ENCODE measurements at regions not wholly inside any gene's neighbourhood (a gene's known extent, or its start where the extent isn't known, plus 50 kb on each side); places are given as distances from the start of the nearest gene placed in this dataset.

DNA sequence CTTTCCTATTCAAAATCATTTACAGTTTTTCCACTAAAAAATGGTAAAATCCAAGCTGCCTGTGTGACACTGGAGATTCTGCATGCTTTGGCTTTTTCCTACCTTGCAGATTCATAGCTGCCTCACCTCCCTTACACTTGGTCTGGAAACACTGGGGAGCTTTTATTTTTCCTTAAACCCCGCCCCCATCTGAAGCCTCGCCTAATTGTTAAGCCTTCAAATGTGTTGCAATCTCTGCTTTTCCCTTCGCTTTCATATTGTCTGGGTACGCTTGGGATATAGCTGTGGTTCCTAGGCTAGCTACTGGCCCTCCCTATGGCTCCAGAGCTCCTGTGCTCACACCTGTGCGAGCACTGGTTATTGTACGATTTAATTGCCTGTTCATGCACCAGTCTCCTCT lies 942.4 kb upstream of the GYPC start:
- no peak for FAIRE-seq
- no TSS peak for BruUV-seq (replicated peaks)
- Histone ChIP-seq H4K20me1 (ENCODE audit: insufficient read depth, low read length) (no peaks in the 10 kb centered on the region), H3K27ac (ENCODE audit: extremely low read length, insufficient read depth, low read length) (no peak overlapping the region), H3K9me3 (ENCODE audit: low read length) (peaks cover 35% of the 10 kb centered on the region), H3K4me3 (replicated peaks in 1 of 3; ENCODE audit: insufficient read depth in 1 of 3, low read depth in 2 of 3, low read length in 3 of 3) (no peak overlapping the region), H3K9ac (ENCODE audit: insufficient read depth, low read depth, low read length) (no peak overlapping the region), H3K27me3 (ENCODE audit: control insufficient read depth in 1 of 2, insufficient read depth in 2 of 2, low read length in 2 of 2) (no peaks in the 10 kb centered on the region), H3K36me3 (replicated peaks in 1 of 2; ENCODE audit: control insufficient read depth in 1 of 2, insufficient read depth in 2 of 2, low read length in 2 of 2) (no peaks in the 10 kb centered on the region), H3K79me2 (ENCODE audit: insufficient read depth, low read length) (no peaks in the 10 kb centered on the region), H2AFZ (ENCODE audit: low read length) (no peak overlapping the region), H3K4me1 (ENCODE audit: insufficient read depth, low read length) (no peaks in the 10 kb centered on the region), H3K4me2 (ENCODE audit: low read depth, low read length) (no peak overlapping the region)
- DNase-seq (ENCODE audit: low spot score): no peak
- POLR2A ChIA-PET: no interaction called here
- no peak for ATAC-seq
- CTCF ChIA-PET (ENCODE audit: low intra/inter-chr PET ratio, low total read pairs): no interaction called here
- intact Hi-C loops (cut with micrococcal nuclease; ENCODE audit: unreplicated experiment): no loop called here
- in situ Hi-C loops (cut with HindIII; ENCODE audit: extremely low pct_ligation_motif_present, low pct_unique_long_range_greater_than_20kb): no loop called here
- TF ChIP-seq SRSF1 (optimal IDR thresholded peaks at IDR 0.05; ENCODE audit: low read depth, low read length) (no peak), ZNF383 (CRISPR knock-in tag; IDR thresholded peaks at IDR 0.05; ENCODE audit: borderline replicate concordance) (no peak), XRCC5 (optimal IDR thresholded peaks at IDR 0.05; ENCODE audit: low read length) (no peak), BHLHE40 (IDR thresholded peaks at IDR 0.05; ENCODE audit: low read length) (no peak), ZNF224 (CRISPR knock-in tag; IDR thresholded peaks at IDR 0.05) (no peak), THYN1 (CRISPR knock-in tag; IDR thresholded peaks at IDR 0.05; ENCODE audit: borderline replicate concordance, low read depth) (no peak), KMT2B (CRISPR knock-in tag; IDR thresholded peaks at IDR 0.05) (no peak), ZFP1 (CRISPR knock-in tag; IDR thresholded peaks at IDR 0.05) (no peak), ZFP90 (CRISPR knock-in tag; IDR thresholded peaks at IDR 0.05; ENCODE audit: borderline replicate concordance) (no peak), PAX8 (CRISPR knock-in tag; IDR thresholded peaks at IDR 0.05; ENCODE audit: borderline replicate concordance) (no peak), NCOA2 (CRISPR knock-in tag; IDR thresholded peaks at IDR 0.05) (no peak), YY1 (IDR thresholded peaks at IDR 0.05; ENCODE audit: insufficient read depth, insufficient replicate concordance, low read depth, low read length) (no peak), ZBTB42 (CRISPR knock-in tag; IDR thresholded peaks at IDR 0.05) (no peak), ZSCAN30 (CRISPR knock-in tag; IDR thresholded peaks at IDR 0.05) (no peak), ZBTB1 (CRISPR knock-in tag; IDR thresholded peaks at IDR 0.05; ENCODE audit: borderline replicate concordance) (no peak), TEAD2 (CRISPR knock-in tag; IDR thresholded peaks at IDR 0.05) (no peak), MEIS1 (CRISPR knock-in tag; IDR thresholded peaks at IDR 0.05; ENCODE audit: borderline replicate concordance) (no peak)
- TF ChIP-seq, protein P1, sequence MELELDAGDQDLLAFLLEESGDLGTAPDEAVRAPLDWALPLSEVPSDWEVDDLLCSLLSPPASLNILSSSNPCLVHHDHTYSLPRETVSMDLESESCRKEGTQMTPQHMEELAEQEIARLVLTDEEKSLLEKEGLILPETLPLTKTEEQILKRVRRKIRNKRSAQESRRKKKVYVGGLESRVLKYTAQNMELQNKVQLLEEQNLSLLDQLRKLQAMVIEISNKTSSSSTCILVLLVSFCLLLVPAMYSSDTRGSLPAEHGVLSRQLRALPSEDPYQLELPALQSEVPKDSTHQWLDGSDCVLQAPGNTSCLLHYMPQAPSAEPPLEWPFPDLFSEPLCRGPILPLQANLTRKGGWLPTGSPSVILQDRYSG (CRISPR knock-in tag; IDR thresholded peaks at IDR 0.05): no peak
- TF ChIP-seq, protein P2, sequence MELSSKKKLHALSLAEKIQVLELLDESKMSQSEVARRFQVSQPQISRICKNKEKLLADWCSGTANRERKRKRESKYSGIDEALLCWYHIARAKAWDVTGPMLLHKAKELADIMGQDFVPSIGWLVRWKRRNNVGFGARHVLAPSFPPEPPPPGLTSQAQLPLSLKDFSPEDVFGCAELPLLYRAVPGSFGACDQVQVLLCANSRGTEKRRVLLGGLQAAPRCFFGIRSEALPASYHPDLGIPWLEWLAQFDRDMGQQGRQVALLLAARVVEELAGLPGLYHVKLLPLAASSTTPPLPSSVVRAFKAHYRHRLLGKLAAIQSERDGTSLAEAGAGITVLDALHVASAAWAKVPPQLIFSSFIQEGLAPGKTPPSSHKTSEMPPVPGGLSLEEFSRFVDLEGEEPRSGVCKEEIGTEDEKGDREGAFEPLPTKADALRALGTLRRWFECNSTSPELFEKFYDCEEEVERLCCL (CRISPR knock-in tag; IDR thresholded peaks at IDR 0.05; ENCODE audit: borderline replicate concordance): no peak
- TF ChIP-seq, protein P3, sequence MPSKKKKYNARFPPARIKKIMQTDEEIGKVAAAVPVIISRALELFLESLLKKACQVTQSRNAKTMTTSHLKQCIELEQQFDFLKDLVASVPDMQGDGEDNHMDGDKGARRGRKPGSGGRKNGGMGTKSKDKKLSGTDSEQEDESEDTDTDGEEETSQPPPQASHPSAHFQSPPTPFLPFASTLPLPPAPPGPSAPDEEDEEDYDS (CRISPR knock-in tag; IDR thresholded peaks at IDR 0.05): no peak
- 5% methylated on average over 6 of the region's 6 CpGs for WGBS (ENCODE audit: low lambda C conversion rate)

Measured in HepG2 (cell line).